GM18508 (cell line): ENCODE measurements at regions not wholly inside any gene's neighbourhood (a gene's known extent, or its start where the extent isn't known, plus 50 kb on each side); places are given as distances from the start of the nearest gene placed in this dataset.
"Not testable (repeated sequence)": the region's sequence is repeated elsewhere in the genome, so short reads cannot be mapped to it uniquely, and the experiment has no call there.

ENCODE experiments used
- ATAC-seq: cut with Tn5 transposase; IDR thresholded peaks from one replicate; pipeline ENCODE4 v1.9.1; 2021; ENCODE audit warnings: moderate number of reproducible peaks; ENCODE audit not compliant: insufficient read depth, unreplicated experiment

DNA sequence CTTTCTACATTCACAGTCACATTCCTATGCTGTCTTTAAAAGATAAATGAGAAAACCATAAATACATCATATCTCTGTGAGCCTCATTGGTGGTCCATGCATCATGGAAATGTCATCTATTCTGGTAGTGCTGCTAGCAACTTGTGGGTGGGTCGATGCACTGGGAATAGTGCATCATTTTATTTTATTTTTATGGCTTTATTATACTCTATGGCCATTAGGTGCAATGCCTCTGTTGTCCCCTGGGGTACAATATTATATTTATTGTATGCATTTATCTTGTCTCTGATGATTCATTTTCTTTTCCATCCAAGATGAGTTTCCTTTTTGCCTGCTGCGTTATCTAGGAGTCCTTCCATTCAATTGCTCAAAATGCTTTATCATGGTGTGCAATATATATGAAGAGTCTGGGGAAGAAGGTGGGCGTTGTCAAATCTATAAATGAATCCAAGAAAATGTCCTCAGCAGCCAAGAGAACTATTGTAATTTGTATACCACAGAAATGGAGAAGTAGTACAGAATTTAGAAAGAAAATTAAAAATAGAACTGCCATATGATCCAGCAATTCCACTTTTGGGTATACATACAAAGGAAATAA is 324.0 kb downstream of the KCNJ2 start:
- ATAC-seq: no peak

DNA sequence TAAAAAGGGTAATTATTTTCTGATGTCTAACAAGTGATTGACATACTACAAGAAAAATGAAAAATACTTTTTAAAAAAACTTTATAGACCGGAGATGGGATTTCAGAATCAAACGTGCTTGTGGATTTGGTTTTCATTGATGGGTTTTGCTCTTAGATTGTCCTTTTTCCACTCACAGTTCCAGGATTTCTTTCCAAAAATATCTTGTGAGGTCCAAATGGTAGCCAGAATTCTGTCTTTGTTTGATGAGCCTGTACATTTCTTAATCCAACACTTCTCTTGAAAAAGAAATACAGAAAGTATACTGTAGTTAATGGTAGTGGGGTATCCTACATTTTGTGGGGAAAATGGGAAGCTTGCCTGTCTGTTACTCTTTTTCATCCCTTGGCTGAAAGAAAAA is 329.3 kb downstream of the KCNJ2 start:
- no peak for ATAC-seq

DNA sequence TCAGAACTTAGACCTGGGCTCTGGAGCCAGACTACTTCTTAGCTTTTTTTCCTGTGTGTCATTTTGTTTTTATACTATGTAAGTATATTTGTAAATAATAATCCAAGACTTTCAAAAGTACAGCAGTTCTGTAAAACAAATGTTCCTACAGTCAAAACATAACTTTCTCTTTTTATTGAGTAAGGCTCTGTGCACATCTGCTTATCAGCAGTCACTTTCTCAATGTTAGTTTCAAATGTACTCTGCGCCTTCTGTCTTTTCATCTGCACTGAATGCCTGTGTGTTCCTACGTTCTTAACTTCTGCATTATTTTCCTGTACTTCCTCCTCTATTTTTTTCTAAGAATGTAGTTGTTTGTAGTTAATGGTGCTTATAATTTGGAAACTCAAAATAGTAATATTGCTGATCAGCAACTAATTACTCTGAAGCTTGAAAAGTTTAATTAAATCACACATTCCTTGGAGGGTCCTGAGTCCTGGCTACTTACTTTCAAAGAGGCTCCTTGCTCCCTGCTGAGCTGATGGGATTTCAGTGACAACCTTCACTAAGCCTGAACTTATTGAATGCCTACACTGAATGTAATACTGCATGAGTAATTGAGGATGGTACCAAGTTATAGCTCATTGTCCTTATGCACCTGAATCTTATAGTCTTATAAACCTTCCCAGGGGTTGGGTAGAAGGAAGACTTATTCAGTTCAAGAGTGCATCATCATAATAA is 329.9 kb downstream of the KCNJ2 start:
- no peak for ATAC-seq

DNA sequence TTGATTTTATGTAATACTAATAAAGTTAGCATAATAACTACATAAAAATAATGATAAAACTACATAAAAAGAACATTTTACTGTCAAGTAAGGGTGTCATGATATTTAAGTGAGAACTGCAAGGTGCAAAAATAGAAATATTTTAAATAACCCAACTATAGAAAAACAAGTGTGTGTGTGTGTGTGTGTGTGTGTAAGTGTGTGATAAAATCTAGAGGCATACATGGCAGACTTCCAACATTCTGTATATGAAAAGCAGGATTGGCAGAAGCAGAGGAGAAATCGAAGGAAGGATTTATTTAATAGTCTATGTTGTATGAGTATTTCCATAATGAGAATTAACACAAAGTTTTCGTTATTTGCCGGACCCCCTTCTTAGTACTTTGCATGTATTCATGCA is 334.1 kb downstream of the KCNJ2 start:
- no peak for ATAC-seq

DNA sequence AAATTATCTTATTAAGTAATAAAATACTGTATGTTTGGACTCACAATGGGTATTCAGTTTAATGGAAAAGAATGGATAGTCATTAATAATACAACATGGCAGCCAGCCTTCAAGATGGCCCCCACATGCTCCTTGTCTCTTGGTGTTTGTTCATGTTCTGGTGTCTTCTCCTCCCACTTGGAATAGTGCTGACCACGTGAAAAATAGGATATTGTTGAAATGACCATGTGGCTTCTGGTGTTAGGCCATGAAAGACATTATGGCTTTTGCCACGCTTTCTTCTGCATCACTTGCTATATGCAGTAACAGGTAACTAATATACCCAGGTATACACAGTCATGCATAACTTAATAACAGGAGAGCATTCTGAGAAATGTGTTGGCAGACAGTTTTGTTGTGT is 341.0 kb downstream of the KCNJ2 start:
- no peak for ATAC-seq

DNA sequence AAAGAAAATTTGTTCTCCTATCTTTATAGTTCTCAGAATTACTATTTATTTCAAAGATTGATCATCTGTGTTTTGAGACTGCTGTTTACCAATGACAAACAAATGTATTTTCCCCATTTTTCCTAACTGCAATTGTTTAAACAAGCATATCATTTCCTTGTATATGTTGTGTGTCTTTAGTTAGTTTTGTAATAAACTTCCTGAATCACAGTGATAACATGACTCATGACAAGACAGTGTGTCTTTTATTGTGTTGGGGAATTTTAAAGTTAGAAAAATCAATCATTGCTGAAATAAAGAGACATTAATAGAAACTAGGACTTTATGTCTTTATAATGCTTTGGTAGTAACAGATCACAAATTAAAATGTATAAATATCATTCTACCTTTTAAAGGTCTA is 348.5 kb downstream of the KCNJ2 start:
- no peak for ATAC-seq

DNA sequence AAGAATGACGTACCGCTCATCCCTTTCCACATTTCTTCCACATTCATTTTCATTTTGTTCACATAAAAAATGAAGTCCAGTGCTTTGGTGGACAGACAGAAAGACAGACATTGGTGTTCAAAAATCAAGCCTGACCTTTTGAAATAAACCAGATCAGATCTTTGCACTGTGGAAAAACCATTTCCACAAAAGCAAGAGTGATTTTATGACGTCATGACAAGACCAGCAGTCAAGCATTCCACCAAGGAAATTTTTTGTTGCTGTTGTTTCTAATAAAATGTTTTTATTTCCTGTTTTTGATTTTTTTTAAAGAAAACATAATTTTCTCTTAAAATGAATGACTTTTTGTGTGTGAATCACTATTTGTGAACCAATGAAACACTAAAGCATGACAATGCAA is 350.0 kb downstream of the KCNJ2 start:
- no peak for ATAC-seq

DNA sequence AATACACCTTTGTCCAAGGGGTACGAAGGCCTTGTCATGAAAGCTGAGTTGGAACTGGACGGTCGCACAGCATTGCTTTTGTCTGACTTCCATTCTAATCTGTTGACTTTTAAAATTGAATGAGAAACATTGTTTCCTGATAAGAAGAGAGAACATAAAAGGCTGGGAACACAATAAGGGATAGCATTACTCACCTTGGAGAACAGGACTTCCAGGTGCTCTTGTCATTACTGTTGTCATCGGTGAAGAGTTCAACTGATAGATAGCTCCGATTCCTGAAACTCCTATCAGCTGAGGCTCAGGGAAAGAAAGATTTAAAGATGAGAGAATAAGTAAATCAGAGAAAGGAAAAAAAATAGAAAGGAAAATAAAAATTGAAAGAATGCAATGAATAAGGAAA is 351.1 kb downstream of the KCNJ2 start:
- ATAC-seq: no peak

DNA sequence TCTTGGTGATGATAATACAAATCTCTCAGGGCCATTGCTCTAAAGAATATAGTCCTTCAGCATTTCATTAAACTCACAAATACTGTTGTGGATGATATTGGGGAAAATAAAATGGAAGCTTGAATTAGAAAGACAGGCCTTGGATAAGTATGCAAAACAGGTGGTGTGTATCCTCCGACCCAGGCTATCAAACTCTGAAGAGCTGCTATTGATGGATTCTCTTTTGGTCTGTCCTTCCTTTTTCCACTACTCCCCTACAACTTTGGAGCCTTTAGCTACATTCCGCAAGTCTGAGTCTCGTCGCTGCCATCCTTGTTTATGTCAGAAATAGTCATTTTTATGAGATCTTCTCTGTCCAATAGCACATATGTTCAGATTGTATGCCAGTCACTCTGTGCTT is 351.6 kb downstream of the KCNJ2 start:
- ATAC-seq: no peak

DNA sequence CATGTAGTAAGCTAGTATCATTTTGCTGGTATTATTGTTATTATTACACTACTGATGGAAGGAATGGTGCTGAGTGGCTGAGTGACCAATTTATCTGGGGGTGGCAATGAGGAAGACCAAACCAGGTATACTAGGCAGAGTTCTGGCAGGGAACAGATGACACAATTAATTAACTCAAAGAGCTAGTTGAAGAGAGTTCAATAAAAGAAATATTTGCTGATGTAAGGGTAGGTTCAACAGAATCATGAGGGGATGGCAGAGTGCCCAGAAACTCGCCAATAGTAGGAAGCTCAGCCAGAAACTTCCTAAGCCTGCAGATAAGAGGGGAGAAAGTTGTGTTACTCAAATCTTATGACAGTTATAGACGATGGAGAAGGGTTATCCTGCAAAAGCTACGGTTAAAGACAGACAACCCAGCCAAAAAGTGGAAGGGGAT is 352.5 kb downstream of the KCNJ2 start:
- ATAC-seq: no peak

DNA sequence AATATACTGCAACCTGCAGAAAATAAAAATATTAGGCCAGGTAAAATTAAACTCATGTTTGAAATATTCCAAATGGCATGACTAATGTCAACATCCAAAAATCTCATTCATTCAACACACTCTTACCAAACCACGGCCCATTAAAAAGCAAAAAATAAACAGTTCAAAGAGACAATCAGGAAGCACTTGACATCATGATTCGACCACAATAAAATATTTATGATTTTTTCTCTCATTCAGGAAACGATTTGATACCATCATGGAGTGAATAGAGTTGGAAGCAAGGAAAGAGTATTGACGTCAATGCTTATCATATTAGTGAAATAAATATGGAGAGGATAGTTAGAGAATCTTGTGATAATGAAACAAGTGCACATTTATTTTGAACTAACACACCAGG is 354.1 kb downstream of the KCNJ2 start:
- no peak for ATAC-seq

DNA sequence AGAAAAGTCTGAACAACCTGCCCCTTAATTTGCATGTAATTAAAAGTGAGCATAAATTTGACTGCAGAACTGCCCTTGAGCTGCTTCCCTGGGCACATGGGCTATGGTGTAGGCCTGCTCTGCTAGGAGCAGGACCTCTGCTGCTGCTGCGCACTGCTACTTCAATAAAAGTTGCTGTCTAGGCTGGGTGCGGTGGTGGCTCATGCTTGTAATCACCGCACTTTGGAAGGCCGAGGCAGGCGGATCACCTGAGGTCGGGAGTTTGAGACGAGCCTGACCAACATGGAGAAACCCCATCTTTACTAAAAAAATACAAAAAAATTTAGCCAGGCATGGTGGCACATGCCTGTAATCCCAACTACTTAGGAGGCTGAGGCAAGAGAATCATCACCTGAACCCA is 355.7 kb downstream of the KCNJ2 start:
- ATAC-seq: not testable (repeated sequence)

DNA sequence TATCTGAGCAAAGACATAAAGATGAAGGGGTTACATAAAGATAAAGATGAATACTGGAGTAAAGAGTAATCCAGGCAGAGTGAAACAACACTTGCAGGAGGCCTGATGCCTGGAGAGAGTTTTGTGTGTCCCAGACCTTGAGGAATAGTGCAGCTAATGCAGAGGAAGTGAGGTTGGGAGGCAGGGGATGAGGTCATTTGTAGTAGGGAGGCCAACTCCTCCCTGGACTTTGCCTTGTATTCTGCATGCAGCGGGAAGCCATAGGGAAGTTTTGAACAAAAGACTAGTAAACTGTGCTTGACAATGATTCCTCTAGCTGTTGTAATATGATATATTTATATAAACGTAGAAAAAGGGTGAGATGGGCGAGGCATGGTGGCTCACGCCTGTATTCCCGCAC is 356.6 kb downstream of the KCNJ2 start:
- no peak for ATAC-seq

DNA sequence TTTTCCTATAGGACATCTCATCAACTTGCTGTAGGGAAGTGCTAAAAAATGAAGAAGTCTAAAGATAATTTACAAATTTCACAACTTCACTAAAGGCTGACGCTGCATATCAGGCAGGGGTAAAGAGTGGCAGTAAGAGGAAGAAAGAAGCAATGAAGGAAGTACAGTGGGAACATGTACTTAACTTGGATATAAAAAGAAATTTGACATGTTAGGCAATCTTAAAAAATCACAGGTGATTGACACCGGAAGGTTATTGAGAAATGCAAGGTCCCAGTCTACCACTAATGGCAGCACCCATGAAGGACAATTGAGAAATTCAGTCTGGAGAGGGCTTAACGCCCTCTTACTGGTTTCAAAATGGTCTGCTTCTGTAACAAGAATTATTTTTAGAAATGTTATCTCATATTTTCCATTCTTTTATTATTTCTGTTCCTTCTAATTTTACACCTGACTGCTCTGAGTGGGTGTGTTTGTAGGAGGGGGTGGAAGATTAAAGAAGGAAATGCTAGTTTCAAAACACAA is 358.1 kb downstream of the KCNJ2 start:
- no peak for ATAC-seq

DNA sequence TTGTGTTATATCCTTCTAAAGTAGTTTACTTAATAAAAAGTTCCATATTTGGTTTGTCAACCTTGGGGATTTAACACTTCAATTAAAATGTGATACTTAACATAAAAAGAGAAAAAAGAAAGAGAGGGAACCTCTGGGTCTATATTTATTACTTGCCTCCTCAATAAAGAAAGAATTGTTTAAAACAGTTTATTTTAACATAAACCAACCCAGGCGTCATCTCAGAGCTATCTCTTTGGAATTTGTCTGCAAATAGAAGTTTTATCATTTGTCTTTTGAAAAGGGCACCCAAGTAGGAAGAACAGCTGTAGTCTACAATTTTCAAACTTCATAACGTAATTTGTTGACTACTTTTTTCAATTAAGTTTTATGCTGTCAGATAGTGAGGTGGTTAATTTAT is 364.1 kb downstream of the KCNJ2 start:
- no peak for ATAC-seq

DNA sequence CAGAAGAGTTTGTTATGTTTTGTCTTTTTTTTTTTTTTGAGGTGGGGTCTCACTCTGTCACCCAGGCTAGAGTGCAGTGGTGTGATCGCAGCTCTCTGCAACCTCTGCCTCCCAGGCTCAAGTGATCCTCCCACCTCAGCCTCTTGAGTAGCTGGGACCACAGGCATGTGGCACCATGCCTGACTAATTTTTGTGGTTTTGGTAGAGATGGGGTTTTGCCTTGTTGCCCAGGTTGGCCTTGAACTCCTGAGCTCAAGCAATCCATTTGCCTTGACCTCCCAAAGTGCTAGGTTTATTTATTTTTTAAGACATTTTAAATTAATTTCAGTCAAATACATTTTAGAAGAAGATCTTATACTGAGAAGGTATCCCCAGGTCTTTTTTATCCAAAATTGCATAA is 366.7 kb downstream of the KCNJ2 start:
- ATAC-seq: no peak

DNA sequence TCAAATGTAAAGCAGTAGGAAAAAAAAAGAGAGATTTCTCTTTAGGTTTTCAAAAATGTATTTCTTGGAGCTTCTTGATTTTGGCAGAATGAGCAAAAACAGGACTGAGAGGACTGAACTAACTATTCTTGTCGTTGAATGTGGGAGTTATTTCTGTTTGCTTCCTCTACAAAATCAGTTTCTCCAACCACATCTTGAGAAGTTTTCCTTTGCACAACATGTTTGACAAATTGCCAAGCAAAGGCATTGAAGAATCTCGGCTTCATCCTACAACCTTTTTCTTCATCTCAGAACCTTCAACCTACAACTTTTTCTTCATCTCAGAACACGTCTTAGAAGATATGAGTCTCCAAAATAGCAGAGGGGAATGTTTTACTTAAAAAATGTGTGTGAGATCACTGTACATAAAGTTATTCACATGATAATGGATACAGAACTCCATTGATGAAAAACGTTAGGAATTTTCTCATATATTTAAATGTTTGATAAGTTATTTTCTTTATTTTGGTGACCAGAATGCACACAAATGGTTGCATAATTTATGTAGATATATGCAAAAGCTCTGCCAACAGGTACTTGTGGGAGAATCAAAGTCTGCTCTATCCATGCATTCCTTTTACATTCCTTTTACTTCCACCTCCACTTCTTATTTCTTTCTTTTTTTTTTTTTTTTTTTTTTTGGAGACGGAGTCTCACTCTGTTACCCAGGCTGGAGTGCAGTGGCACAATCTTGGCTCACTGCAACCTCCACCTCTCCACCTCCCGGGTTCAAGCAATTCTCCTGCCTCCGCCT is 370.0 kb downstream of the KCNJ2 start:
- no peak for ATAC-seq

DNA sequence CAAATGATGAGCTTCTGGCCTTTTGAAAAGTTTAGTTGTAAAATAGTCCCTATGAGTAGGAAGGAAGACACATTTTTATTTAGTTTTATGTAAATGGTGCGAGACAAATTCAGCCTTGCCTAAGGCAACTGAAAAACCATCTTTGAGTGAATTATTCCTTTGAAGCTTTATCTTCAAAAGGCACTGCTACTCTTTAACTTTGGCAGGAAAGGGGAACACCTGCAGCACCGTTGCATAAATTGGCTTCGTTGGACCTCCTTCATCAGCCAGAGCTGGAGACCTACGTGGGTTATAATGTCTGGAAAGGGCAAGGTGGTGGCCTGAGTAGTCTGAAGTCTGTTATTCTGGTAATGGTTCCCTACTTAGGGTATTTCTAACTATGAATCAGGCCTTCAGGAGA is 373.5 kb downstream of the KCNJ2 start:
- no peak for ATAC-seq

DNA sequence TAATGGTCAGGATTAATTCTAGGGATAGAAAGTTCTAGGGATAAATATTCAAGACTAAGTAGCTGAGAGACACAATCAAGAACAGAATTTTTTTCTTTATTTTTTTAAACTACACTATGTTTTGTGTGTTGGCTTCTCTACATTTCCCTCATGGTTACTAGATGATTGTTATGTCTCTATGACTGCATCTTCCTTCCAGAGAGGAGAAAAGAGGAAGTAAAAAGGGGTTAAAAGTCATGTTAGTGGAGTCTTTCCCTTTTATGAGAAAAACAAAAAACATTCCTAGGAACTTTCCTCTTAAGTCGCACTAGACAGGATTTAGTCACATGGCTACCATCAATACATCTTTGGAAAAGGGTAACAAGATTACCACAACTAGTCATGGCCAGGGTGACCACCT is 375.0 kb downstream of the KCNJ2 start:
- no peak for ATAC-seq

DNA sequence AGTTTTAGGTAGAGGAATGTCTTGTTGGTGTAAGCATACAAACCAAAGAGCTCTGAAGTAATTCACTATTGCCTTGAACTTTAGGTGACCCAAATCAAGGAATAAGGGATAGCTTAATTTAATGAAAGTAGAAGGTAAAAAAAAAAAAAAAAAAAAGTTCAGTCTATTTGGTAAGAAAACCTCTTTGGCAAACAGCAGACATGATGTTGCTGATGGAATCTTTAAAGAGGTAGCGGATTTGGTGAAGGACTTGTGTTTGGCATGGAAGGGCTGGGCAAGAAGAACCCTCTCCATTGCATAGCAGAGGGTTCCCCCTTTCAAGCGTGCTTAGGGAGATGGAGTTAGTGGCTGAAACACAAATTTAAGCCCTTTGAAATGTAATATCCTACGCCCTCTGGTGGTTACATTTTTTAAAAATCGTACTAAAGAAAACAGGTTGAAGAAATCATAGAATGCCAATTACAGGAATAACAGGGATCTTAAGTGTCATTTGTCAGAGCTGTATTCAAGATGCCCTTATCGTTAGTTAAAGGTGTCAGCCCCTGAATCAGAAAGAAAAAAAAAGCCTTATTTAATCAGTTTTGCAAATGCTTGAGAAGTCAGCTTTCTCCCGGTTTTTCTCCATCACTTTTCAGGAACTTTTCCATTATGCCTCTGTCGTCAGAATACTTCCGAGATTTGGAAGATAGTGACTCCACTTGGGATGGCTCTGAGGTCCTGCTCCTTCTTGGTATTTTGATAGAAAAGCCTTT is 383.1 kb downstream of the KCNJ2 start:
- ATAC-seq: no peak

DNA sequence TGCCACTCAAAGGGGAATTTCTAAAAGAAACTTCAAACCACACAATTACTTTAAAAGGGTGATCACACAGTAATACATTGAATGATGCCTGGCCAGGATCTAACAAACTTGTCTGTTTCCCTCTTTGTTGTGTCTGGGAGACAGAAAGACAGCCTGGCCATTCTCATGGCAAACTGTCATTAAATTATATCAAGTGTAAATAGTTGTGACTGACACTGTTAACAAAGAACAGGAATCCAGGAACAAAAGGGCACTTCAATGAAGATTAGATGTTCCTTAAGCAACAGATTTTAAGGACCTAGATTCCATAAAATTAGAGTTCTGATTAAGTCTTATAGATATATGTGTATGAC is 383.6 kb downstream of the KCNJ2 start:
- ATAC-seq: no peak
